HL-60 (cell line): ENCODE measurements at regions not wholly inside any gene's neighbourhood (a gene's known extent, or its start where the extent isn't known, plus 50 kb on each side); places are given as distances from the start of the nearest gene placed in this dataset.

Experiments used
- GABPA ChIP-seq: IDR thresholded peaks from 2 replicates; pipeline ENCODE4 v1.6.1; 2012; ENCODE audit warnings: low read depth
- POLR2AphosphoS5 ChIP-seq: IDR thresholded peaks from 2 replicates; pipeline ENCODE4 v1.6.1; 2012; ENCODE audit warnings: low read depth
- SPI1 ChIP-seq: IDR thresholded peaks from 2 replicates; pipeline ENCODE4 v1.6.1; 2012; ENCODE audit warnings: low read depth, mild to moderate bottlenecking, borderline replicate concordance
- TF ChIP-seq, protein P1 (sequence below): IDR thresholded peaks from one replicate; pipeline ENCODE4 v1.5.1; 2011; ENCODE audit warnings: low read length, control low read depth, inconsistent platforms; ENCODE audit not compliant: insufficient read depth
- TF ChIP-seq, protein P2 (sequence below): IDR thresholded peaks from 2 replicates; pipeline ENCODE4 v1.6.1; 2012; ENCODE audit warnings: low read depth; ENCODE audit not compliant: insufficient replicate concordance

DNA sequence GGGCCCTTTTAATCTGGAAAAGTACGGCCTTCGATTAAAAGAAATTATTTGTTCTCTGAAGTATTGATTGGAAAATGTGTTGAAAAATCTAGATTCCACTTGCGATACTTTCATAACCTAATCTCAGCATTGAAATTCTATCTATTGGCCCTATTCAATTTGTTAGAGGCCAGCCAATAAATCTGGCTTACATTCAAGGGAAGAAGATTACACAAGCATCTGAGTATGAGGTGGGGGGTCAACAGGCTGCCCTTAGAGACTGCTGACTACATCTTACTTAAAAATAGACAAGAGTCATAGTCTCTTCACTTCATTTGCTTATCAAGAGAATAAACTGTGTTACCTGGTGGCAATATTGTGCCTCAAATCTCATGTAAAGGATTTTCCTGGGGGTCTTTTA lies 248.0 kb upstream of the KCNIP4 start:
- TF ChIP-seq SPI1 (no peak), POLR2AphosphoS5 (no peak), GABPA (no peak)
- TF ChIP-seq, protein P1, sequence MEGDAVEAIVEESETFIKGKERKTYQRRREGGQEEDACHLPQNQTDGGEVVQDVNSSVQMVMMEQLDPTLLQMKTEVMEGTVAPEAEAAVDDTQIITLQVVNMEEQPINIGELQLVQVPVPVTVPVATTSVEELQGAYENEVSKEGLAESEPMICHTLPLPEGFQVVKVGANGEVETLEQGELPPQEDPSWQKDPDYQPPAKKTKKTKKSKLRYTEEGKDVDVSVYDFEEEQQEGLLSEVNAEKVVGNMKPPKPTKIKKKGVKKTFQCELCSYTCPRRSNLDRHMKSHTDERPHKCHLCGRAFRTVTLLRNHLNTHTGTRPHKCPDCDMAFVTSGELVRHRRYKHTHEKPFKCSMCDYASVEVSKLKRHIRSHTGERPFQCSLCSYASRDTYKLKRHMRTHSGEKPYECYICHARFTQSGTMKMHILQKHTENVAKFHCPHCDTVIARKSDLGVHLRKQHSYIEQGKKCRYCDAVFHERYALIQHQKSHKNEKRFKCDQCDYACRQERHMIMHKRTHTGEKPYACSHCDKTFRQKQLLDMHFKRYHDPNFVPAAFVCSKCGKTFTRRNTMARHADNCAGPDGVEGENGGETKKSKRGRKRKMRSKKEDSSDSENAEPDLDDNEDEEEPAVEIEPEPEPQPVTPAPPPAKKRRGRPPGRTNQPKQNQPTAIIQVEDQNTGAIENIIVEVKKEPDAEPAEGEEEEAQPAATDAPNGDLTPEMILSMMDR: no peak
- TF ChIP-seq, protein P2, sequence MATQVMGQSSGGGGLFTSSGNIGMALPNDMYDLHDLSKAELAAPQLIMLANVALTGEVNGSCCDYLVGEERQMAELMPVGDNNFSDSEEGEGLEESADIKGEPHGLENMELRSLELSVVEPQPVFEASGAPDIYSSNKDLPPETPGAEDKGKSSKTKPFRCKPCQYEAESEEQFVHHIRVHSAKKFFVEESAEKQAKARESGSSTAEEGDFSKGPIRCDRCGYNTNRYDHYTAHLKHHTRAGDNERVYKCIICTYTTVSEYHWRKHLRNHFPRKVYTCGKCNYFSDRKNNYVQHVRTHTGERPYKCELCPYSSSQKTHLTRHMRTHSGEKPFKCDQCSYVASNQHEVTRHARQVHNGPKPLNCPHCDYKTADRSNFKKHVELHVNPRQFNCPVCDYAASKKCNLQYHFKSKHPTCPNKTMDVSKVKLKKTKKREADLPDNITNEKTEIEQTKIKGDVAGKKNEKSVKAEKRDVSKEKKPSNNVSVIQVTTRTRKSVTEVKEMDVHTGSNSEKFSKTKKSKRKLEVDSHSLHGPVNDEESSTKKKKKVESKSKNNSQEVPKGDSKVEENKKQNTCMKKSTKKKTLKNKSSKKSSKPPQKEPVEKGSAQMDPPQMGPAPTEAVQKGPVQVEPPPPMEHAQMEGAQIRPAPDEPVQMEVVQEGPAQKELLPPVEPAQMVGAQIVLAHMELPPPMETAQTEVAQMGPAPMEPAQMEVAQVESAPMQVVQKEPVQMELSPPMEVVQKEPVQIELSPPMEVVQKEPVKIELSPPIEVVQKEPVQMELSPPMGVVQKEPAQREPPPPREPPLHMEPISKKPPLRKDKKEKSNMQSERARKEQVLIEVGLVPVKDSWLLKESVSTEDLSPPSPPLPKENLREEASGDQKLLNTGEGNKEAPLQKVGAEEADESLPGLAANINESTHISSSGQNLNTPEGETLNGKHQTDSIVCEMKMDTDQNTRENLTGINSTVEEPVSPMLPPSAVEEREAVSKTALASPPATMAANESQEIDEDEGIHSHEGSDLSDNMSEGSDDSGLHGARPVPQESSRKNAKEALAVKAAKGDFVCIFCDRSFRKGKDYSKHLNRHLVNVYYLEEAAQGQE: no peak
